Pons (tissue), 1 donor: ENCODE measurements at regions not wholly inside any gene's neighbourhood (a gene's known extent, or its start where the extent isn't known, plus 50 kb on each side); places are given as distances from the start of the nearest gene placed in this dataset.
"Not testable (repeated sequence)": the region's sequence is repeated elsewhere in the genome, so short reads cannot be mapped to it uniquely, and the experiment has no call there.

Source experiments
- DNase-seq: peaks from one replicate; pipeline ENCODE4 v3.0.0-alpha.2; 2016; ENCODE audit warnings: low spot score

GRCh38 chr3:137300703-137301102, 342.9 kb downstream of the IL20RB start:
- no peak for DNase-seq

DNA sequence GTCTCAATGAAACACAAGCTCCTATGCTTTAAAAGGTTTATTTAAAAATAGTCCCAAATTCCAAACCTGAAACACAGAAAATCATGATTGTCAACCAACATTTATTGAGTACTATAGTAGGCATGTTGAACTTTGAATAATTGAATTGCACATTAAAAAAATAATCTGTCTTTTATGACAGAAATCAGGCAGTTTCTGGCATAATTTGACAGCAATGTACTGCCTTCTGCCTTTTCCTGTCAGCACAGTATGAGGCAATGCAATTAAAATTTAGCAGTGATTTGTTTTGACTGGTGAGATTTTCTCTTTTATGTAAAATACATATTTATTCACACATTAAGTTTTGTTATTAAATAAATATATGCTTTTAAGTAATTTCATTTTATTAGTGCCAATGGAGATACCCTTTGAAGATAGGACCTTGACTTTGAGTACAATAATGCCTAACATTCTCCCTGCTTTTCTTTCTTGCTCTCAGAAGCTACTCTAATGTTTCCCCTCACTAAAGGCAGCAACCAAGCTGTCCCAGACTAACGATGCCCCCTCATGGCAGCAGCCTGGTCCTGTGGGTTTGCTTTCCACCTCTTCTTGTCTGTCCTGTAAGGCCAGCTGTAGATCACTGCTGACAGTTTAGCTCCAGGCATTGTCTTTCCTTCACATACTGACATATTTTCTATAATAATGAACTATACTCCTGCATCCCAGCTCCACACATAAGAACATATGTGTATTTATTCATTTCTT, 346.7 kb downstream of the IL20RB start:
- no peak for DNase-seq

- no peak for DNase-seq
These were observed 366.3 kb downstream of the IL20RB start for GRCh38 chr3:137324114-137324513.

- no peak for DNase-seq
These were observed 367.4 kb downstream of the IL20RB start for GRCh38 chr3:137325170-137325569.

DNA sequence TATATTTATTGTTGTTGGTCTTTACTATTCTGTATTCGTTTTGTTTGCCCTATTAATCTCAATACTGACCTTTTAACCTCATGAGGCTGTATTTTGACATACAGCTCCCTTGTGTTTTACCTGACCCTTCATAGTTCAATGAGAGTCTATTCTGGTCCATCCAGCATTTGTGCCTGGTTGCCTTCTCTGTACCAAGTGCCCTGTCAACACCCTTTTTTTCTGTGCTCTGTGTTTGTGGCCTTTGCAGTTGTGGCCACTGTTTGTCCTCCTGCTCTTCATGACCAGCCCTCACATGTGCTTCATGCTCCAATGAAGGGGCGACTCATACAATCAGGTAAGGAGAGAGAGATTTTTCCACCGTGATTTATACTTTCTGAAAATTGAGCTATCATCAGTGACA, 368.2 kb downstream of the IL20RB start:
- DNase-seq, result no peak

DNA sequence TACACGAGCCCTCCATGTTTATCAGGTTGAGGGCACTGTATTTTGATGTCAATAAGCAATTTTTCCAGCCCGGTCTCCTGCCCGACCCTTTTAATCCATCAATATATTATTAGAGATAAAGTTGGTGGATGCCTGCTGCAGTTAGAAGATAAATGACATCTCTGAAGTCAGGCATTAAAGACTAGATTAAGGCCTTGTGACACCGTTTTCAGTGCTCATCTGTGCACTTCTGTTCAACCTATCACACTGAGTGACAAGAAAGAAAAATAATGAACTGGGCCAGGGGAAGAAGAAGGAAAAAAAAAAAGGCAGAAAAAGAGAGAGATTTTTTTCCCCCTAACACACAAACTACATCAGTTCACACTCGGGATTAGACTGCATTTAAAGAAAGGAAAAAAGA, 371.8 kb downstream of the IL20RB start:
- no peak for DNase-seq

DNA sequence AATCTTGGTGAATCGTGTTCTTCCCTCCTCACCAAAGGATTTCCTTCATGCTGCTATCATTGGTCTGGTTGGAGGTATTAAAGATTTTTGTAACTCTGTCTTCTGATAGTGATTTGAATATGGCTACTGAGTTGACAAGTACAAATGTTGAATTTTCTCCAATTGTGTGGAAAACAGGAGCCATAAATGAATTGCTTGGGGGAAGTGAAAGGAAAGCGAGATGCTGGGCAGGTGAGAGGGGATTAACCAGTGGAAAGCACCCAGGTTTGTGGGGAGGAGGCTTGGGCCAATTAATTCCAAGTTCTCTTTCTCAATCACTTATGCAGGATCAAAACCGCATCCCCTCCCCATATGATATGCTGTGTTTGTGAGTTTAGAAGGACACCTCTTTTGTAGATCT, 372.5 kb downstream of the IL20RB start:
- no peak for DNase-seq

DNA sequence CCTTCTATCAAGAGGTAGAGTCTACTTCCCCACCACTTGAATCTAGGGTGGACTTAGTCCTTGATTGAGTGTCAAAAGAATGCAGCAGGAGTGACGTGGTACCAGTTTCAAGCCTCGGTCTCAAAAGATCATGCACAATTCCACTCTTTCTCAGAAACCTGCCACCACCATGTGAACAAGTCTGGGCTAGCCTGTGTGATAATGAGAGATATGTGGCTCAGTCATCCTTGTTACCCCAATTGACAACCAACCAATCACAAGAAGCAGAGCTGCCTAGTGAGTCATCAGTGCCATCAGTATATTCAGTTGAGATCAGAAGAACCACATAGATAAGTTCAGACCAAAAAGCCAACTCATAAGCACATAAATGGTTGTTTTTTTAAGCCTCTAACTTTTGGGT, 374.5 kb downstream of the IL20RB start:
- no peak for DNase-seq

DNA sequence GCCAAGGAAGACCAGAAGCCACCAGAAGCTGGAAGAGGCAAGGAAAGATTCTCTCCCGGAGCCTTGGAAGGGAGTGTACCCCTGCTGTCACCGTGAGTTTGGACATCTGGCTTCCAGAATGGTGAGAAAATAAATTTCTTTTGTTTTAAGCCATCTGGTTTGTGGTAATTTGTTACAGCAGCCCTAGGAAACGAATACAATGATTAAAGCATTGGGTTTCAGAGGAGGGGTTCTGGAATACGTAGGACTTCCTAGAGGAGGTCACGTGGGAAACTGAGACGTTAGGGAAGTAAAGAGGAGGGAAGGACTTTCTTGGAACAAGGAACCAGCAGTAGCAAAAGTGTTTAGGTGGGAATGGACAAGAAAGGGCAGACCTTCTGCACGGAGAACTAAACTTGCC, 377.7 kb downstream of the IL20RB start:
- no peak for DNase-seq

DNA sequence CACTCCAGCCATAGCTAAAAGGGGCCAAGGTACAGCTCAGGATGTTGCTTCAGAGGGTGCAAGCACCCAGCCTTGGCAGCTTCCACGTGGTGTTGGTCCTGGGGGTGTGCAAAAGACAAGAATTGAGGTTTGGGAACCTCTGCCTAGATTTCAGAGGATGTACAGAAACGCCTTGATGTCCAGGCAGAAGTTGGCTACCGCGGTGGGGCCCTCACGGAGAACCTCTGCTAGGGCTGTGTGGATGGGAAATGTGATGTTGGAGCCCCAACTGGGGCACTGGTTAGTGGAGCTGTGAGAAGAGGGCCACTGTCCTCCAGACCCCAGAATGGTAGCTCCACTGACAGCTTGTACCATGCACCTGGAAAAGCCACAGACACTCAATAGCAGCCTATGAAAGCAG, 380.6 kb downstream of the IL20RB start:
- not testable (repeated sequence) for DNase-seq

GRCh38 chr3:137343283-137343682, 385.5 kb downstream of the IL20RB start:
- DNase-seq, result no peak

GRCh38 chr3:137347132-137347531, 389.3 kb downstream of the IL20RB start:
- DNase-seq, result no peak

- no peak for DNase-seq
These were observed 390.1 kb downstream of the IL20RB start for GRCh38 chr3:137347817-137348368.

DNA sequence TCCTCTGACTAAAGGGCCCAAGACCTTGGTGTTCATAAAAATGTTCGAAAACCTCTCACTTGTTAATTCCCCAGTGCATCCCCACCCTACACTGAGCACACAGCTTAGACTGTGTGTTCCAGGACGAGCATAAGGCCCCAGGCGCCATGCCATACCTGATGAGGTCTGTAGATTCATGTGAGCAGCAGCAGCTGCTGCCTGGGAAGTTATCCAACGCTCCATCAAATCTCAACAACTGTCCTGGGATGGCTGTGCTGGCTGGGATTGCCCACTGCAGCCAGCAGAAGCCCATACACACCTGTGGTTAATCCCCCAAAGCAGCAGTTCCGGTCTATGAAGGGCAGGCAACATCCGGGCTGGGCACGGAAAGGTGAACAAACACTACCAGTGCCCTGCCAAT, 391.2 kb downstream of the IL20RB start:
- no peak for DNase-seq

- no peak for DNase-seq
These were observed 392.0 kb downstream of the IL20RB start for GRCh38 chr3:137349557-137350348.

- DNase-seq, result no peak
These were observed 402.9 kb downstream of the IL20RB start for GRCh38 chr3:137360531-137361201.

GRCh38 chr3:137382005-137382594, 382.0 kb upstream of the SOX14 start:
- DNase-seq, result no peak

DNA sequence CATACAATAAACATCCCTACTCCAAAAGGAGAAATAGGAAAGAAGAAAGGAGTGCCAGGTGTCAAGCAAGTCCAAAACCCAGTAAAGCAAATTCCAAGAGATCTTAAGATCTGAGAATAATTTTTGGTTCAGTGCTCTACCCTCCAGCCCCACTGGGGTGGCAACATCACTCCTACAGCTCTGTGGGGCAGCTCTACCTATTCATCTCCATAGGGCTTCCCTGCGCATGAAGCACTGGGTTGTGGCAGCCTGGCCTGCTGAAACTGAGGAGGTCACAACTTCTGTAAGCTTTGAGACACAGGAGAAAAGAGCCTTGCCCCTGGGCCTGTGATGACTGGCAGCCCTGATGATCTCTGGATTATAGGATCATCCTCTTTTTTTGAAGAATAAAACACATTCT, 378.2 kb upstream of the SOX14 start:
- DNase-seq, result no peak

- DNase-seq, result no peak
These were observed 354.5 kb upstream of the SOX14 start for GRCh38 chr3:137409584-137409983.

GRCh38 chr3:137410028-137410427, 354.1 kb upstream of the SOX14 start:
- no peak for DNase-seq

- DNase-seq, result no peak
These were observed 343.7 kb upstream of the SOX14 start for GRCh38 chr3:137420198-137420995.
